Head of caudate nucleus (tissue), 42 donors: ENCODE measurements at regions not wholly inside any gene's neighbourhood (a gene's known extent, or its start where the extent isn't known, plus 50 kb on each side); places are given as distances from the start of the nearest gene placed in this dataset.
A peak's percentile ranks its signal among the peaks of the same experiment; 100 is the strongest.

Experiments used
- DNase-seq, 42 donors: peaks; one replicate each; pipeline versions ENCODE4 v3.0.0 to v3.0.0-alpha.2; 2020 to 2021; ENCODE audit warnings: mixed read lengths in 7 of 42
- intact Hi-C: fragments of 100-400 bp; cut with DNase I; formaldehyde crosslinking; loops from one replicate; pipeline ENCODE4 v1.15.0; 2022

GRCh38 chr6:43966374-43966658 lies 160.9 kb downstream of the MRPL14 start:
- intact Hi-C loops = loop anchor here (2.0 kb wide), 1 partner anchor 66 kb away; no protein-coding TSS in a partner anchor
- DNase-seq = peak in 27 of 42 donors; percentile 13 to 84 (median 44)

GRCh38 chr6:43965628-43966373 lies 161.5 kb downstream of the MRPL14 start:
- intact Hi-C loops = loop anchor here (2.0 kb wide), 1 partner anchor 65 kb away; no protein-coding TSS in a partner anchor
- no peak for DNase-seq

GRCh38 chr6:43964659-43965570 lies 162.3 kb downstream of the MRPL14 start:
- DNase-seq = peak in 9 of 42 donors; percentile 9 to 63 (median 30)
- intact Hi-C loops = no loop called here

GRCh38 chr6:43963877-43964658 lies 163.2 kb downstream of the MRPL14 start:
- intact Hi-C loops = no loop called here
- DNase-seq = peak in 3 of 42 donors; percentile 1 to 4 (median 3)

GRCh38 chr6:43963203-43963602 lies 164.0 kb downstream of the MRPL14 start:
- DNase-seq = peak in 1 of 42 donors; percentile 3
- intact Hi-C loops = no loop called here

- no peak for DNase-seq
- intact Hi-C loops = no loop called here
These were observed 164.8 kb downstream of the MRPL14 start for GRCh38 chr6:43962458-43962857.

GRCh38 chr6:43957273-43957672 lies 170.0 kb downstream of the MRPL14 start:
- no peak for DNase-seq
- intact Hi-C loops = no loop called here

GRCh38 chr6:43956478-43956877 lies 170.8 kb downstream of the MRPL14 start:
- DNase-seq = no peak
- intact Hi-C loops = no loop called here

GRCh38 chr6:43954311-43955131 lies 172.7 kb downstream of the MRPL14 start:
- intact Hi-C loops = no loop called here
- peak in 1 of 42 donors; percentile 27 for DNase-seq

GRCh38 chr6:43953794-43954310 lies 173.4 kb downstream of the MRPL14 start:
- DNase-seq = peak in 3 of 42 donors; percentile 12 to 37 (median 14)
- intact Hi-C loops = no loop called here

GRCh38 chr6:43953256-43953655 lies 174.0 kb downstream of the MRPL14 start:
- intact Hi-C loops = no loop called here
- DNase-seq = peak in 1 of 42 donors; percentile 25

- peak in 1 of 42 donors; percentile 10 for DNase-seq
- intact Hi-C loops = no loop called here
These were observed 174.5 kb downstream of the MRPL14 start for GRCh38 chr6:43952746-43953145.

GRCh38 chr6:43951756-43952675 lies 175.2 kb downstream of the MRPL14 start:
- peak in 4 of 42 donors; percentile 5 to 16 (median 10) for DNase-seq
- intact Hi-C loops = no loop called here

GRCh38 chr6:43951063-43951755 lies 176.0 kb downstream of the MRPL14 start:
- DNase-seq = peak in 7 of 42 donors; percentile 10 to 45 (median 25)
- intact Hi-C loops = no loop called here

- peak in 2 of 42 donors; percentile 4 to 12 for DNase-seq
- intact Hi-C loops = no loop called here
These were observed 176.6 kb downstream of the MRPL14 start for GRCh38 chr6:43950731-43951062.

- intact Hi-C loops = no loop called here
- peak in 5 of 42 donors; percentile 7 to 29 (median 12) for DNase-seq
These were observed 177.1 kb downstream of the MRPL14 start for GRCh38 chr6:43950051-43950605.
